Prostate gland (tissue), 2 donors: ENCODE measurements at regions not wholly inside any gene's neighbourhood (a gene's known extent, or its start where the extent isn't known, plus 50 kb on each side); places are given as distances from the start of the nearest gene placed in this dataset.

Experiments used
- CTCF ChIP-seq, 4 experiments: fragments of 200-600 bp in 2 of 4; fragments of 450-650 bp in 2 of 4; sonication (generic) in 2 of 4; IDR thresholded peaks; 1 replicate in 3 of 4; 2 replicates in 1 of 4; pipeline ENCODE4 v1.5.1; 2016 to 2019; ENCODE audit warnings: antibody characterized with exemption in 4 of 4, mild to moderate bottlenecking in 2 of 4, moderate library complexity in 2 of 4
- POLR2AphosphoS5 ChIP-seq: sonication (generic); formaldehyde crosslinking; IDR thresholded peaks from one replicate; pipeline ENCODE4 v1.6.1; 2017; ENCODE audit warnings: antibody characterized with exemption

- TF ChIP-seq POLR2AphosphoS5: no peak
- TF ChIP-seq CTCF (IDR thresholded peaks at IDR 0.05): no peak
Observed at GRCh38 chr5:120767178-120767820, 303.2 kb downstream of the PRR16 start.
